Panc1 (cell line): ENCODE measurements at regions not wholly inside any gene's neighbourhood (a gene's known extent, or its start where the extent isn't known, plus 50 kb on each side); places are given as distances from the start of the nearest gene placed in this dataset.

Experiments used
- ATAC-seq: fragments of 200-7000 bp; cut with Tn5 transposase; 2 replicates; pipeline ENCODE4 v1.9.1; 2020; ENCODE audit warnings: mild to moderate bottlenecking, moderate library complexity
- BruUV-seq: library from RNA; stranded (reverse); fragments of 400-500 nt; replicated peaks from 2 replicates; lab custom pipeline; 2021; lab: Mats Ljungman, UMichigan
- CTCF ChIA-PET: fragments of 300-600 bp; sonication (Branson Sonifier 250); formaldehyde crosslinking; loops from one replicate; lab custom pipeline; 2022; ENCODE audit warnings: antibody characterized with exemption; lab: Charles Lee
- POLR2A ChIA-PET: fragments of 300-600 bp; sonication (Branson Sonifier 250); formaldehyde crosslinking; loops from one replicate; lab custom pipeline; 2022; ENCODE audit warnings: antibody characterized with exemption; lab: Charles Lee
- DNase-seq: peaks from one replicate; pipeline ENCODE4 v3.0.0-alpha.2; 2010; ENCODE audit warnings: low read depth, low spot score
- H3K27ac ChIP-seq: 2 replicates; pipeline ENCODE4 v1.5.1; 2011; ENCODE audit warnings: mild to moderate bottlenecking, low read length, inconsistent platforms
- H3K27me3 ChIP-seq: fragments of 200-500 bp; sonication (Bioruptor generic); 2 replicates; pipeline ENCODE4 v1.6.0; 2014; ENCODE audit warnings: low read length, inconsistent platforms; ENCODE audit not compliant: control insufficient read depth, insufficient read depth
- H3K36me3 ChIP-seq: fragments of 200-500 bp; sonication (Bioruptor generic); 2 replicates; pipeline ENCODE4 v1.5.1; 2014; ENCODE audit warnings: inconsistent platforms, mild to moderate bottlenecking, low read length, moderate library complexity; ENCODE audit not compliant: control insufficient read depth, insufficient read depth
- H3K4me1 ChIP-seq: 2 replicates; pipeline ENCODE4 v1.5.1; 2011; ENCODE audit warnings: inconsistent platforms, mild to moderate bottlenecking, low read length, moderate library complexity; ENCODE audit not compliant: control insufficient read depth, insufficient read depth
- H3K4me3 ChIP-seq, 2 experiments: 2 replicates each; pipeline ENCODE4 v1.5.1; 2011 to 2012; ENCODE audit warnings: low read depth in 2 of 2, low read length in 2 of 2, mild to moderate bottlenecking in 2 of 2, inconsistent platforms in 1 of 2, moderate library complexity in 1 of 2
- H3K9me3 ChIP-seq: fragments of 200-500 bp; sonication (Bioruptor generic); 2 replicates; pipeline ENCODE4 v1.5.1; 2014; ENCODE audit warnings: low read depth, mild to moderate bottlenecking, inconsistent platforms, low read length, moderate library complexity; ENCODE audit not compliant: control insufficient read depth, insufficient read depth
- CTCF ChIP-seq: fragments of 450-650 bp; IDR thresholded peaks from 2 replicates; pipeline ENCODE4 v1.5.1; 2017; ENCODE audit warnings: mild to moderate bottlenecking
- POLR2AphosphoS5 ChIP-seq: IDR thresholded peaks from 2 replicates; pipeline ENCODE4 v1.6.1; 2012; ENCODE audit warnings: mild to moderate bottlenecking, low read depth, low read length, moderate library complexity
- SIN3A ChIP-seq: IDR thresholded peaks from 2 replicates; pipeline ENCODE4 v1.6.1; 2012; ENCODE audit warnings: low read depth, mild to moderate bottlenecking, low read length, moderate library complexity, borderline replicate concordance; ENCODE audit not compliant: insufficient read depth
- TCF7L2 ChIP-seq: IDR thresholded peaks from 2 replicates; pipeline ENCODE4 v1.6.1; 2011; ENCODE audit warnings: mild to moderate bottlenecking, low read depth, low read length, inconsistent platforms
- in situ Hi-C: cut with HindIII; loops from 2 replicates; pipeline ENCODE4 v1.10.0; 2016; ENCODE audit warnings: low sequenced_read_pairs, low pct_unique_long_range_greater_than_20kb
- intact Hi-C: fragments of 100-400 bp; cut with micrococcal nuclease; formaldehyde crosslinking; loops from one replicate; pipeline ENCODE4 v1.10.0; 2022; ENCODE audit not compliant: unreplicated experiment
- TF ChIP-seq, protein P1 (sequence below), 2 experiments: IDR thresholded peaks; 2 replicates each; pipeline ENCODE4 v1.6.1; 2011 to 2012; ENCODE audit warnings: low read depth in 2 of 2, control low read depth in 1 of 2, low read length in 1 of 2, mild to moderate bottlenecking in 1 of 2, moderate library complexity in 1 of 2; ENCODE audit not compliant: insufficient read depth in 1 of 2

DNA sequence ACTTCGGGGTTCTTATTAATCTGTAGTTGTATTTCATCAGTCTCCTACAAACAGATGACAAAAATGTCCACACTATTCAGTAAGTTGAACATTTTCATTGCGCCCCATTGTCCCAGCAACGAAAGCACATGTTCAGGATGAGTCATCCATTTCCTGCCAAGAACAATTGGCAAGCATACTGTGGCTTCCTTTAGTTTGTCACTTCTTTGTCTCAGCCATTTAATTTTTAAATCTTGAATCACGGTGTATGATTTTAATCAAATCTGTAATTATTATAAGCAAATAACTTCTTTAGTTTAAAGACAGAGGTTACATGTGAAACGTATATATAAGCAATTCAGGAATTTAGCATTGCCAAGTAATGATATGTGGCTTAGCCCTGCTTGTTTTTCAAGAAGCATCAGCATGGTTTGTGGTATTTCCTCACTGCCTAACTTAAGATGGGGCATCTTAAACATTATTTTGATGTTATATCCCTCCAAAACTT is 211.3 kb upstream of the KRR1 start:
- Histone ChIP-seq H3K27ac (peak overlapping the region; percentile 100), H3K9me3 (peaks cover 23% of the 10 kb centered on the region; the same call in 1 of the 2 replicates), H3K27me3 (no peaks in the 10 kb centered on the region), H3K4me1 (peaks cover 70% of the 10 kb centered on the region), H3K36me3 (no peaks in the 10 kb centered on the region), H3K4me3 (no peak overlapping the region)
- in situ Hi-C loops (no loop called here), intact Hi-C loops (loop anchor here (5.0 to 10.0 kb wide), 4 partner anchors 45 to 300 kb away; partner anchors contain the start of gene KRR1)
- DNase-seq (no peak), ATAC-seq (no peak)
- no peak for TF ChIP-seq SIN3A
- TF ChIP-seq, protein P1, sequence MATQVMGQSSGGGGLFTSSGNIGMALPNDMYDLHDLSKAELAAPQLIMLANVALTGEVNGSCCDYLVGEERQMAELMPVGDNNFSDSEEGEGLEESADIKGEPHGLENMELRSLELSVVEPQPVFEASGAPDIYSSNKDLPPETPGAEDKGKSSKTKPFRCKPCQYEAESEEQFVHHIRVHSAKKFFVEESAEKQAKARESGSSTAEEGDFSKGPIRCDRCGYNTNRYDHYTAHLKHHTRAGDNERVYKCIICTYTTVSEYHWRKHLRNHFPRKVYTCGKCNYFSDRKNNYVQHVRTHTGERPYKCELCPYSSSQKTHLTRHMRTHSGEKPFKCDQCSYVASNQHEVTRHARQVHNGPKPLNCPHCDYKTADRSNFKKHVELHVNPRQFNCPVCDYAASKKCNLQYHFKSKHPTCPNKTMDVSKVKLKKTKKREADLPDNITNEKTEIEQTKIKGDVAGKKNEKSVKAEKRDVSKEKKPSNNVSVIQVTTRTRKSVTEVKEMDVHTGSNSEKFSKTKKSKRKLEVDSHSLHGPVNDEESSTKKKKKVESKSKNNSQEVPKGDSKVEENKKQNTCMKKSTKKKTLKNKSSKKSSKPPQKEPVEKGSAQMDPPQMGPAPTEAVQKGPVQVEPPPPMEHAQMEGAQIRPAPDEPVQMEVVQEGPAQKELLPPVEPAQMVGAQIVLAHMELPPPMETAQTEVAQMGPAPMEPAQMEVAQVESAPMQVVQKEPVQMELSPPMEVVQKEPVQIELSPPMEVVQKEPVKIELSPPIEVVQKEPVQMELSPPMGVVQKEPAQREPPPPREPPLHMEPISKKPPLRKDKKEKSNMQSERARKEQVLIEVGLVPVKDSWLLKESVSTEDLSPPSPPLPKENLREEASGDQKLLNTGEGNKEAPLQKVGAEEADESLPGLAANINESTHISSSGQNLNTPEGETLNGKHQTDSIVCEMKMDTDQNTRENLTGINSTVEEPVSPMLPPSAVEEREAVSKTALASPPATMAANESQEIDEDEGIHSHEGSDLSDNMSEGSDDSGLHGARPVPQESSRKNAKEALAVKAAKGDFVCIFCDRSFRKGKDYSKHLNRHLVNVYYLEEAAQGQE (IDR thresholded peaks at IDR 0.05; ENCODE audit: insufficient read depth in 1 of 2, low read depth in 2 of 2, low read length in 1 of 2) = no peak
- TF ChIP-seq CTCF = no peak
- TF ChIP-seq TCF7L2 = no peak
- TF ChIP-seq POLR2AphosphoS5 = no peak
- ChIA-PET POLR2A (no interaction called here), CTCF (no interaction called here)
- no TSS peak for BruUV-seq

- BruUV-seq = no TSS peak
- no peaks in the 10 kb centered on the region for H3K27me3 ChIP-seq
- H3K4me3 ChIP-seq = no peak overlapping the region
- TF ChIP-seq POLR2AphosphoS5 = peak; percentile 32; the same call in 1 of the 2 replicates
- TF ChIP-seq, protein P1 (IDR thresholded peaks at IDR 0.05; ENCODE audit: insufficient read depth in 1 of 2, low read depth in 2 of 2, low read length in 1 of 2) = no peak
- no peak for TF ChIP-seq CTCF
- TF ChIP-seq TCF7L2 = peak; percentile 85
- no peak for TF ChIP-seq SIN3A
- peaks cover 70% of the 10 kb centered on the region for H3K4me1 ChIP-seq
- ChIA-PET POLR2A (interaction anchor here (0.5 to 0.6 kb wide), 2 partner anchors 303 to 1689 kb away, joined by 3 to 4 read pairs; no protein-coding TSS in a partner anchor), CTCF (interaction anchor here (0.6 to 0.9 kb wide), 2 partner anchors 16 to 49 kb away, joined by 3 read pairs; no protein-coding TSS in a partner anchor)
- H3K9me3 ChIP-seq = peaks cover 18% of the 10 kb centered on the region; the same call in 1 of the 2 replicates
- in situ Hi-C loops (no loop called here), intact Hi-C loops (loop anchor here (5.0 to 10.0 kb wide), 4 partner anchors 46 to 301 kb away; partner anchors contain the start of gene KRR1)
- DNase-seq = no peak
- no peak for ATAC-seq
- H3K27ac ChIP-seq = peak overlapping the region; percentile 100
- H3K36me3 ChIP-seq = no peaks in the 10 kb centered on the region
Measured at GRCh38 chr12:75721796-75722195, 210.4 kb upstream of the KRR1 start.
